ENCODE measurements at regions not wholly inside any gene's neighbourhood (a gene's known extent, or its start where the extent isn't known, plus 50 kb on each side); places are given as distances from the start of the nearest gene placed in this dataset.

- TF ChIP-seq EZH2 (IDR thresholded peaks at IDR 0.05; ENCODE audit: borderline replicate concordance, low read depth, low read length, poor library complexity, severe bottlenecking), result no peak
- TF ChIP-seq, protein P1, sequence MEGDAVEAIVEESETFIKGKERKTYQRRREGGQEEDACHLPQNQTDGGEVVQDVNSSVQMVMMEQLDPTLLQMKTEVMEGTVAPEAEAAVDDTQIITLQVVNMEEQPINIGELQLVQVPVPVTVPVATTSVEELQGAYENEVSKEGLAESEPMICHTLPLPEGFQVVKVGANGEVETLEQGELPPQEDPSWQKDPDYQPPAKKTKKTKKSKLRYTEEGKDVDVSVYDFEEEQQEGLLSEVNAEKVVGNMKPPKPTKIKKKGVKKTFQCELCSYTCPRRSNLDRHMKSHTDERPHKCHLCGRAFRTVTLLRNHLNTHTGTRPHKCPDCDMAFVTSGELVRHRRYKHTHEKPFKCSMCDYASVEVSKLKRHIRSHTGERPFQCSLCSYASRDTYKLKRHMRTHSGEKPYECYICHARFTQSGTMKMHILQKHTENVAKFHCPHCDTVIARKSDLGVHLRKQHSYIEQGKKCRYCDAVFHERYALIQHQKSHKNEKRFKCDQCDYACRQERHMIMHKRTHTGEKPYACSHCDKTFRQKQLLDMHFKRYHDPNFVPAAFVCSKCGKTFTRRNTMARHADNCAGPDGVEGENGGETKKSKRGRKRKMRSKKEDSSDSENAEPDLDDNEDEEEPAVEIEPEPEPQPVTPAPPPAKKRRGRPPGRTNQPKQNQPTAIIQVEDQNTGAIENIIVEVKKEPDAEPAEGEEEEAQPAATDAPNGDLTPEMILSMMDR (conservative IDR thresholded peaks at IDR 0.05; ENCODE audit: low read depth, low read length), result no peak
These were observed 544.0 kb upstream of the FAM98A start for GRCh38 chr2:34143149-34143548.
